ENCODE measurements at regions not wholly inside any gene's neighbourhood (a gene's known extent, or its start where the extent isn't known, plus 50 kb on each side); places are given as distances from the start of the nearest gene placed in this dataset.

DNA sequence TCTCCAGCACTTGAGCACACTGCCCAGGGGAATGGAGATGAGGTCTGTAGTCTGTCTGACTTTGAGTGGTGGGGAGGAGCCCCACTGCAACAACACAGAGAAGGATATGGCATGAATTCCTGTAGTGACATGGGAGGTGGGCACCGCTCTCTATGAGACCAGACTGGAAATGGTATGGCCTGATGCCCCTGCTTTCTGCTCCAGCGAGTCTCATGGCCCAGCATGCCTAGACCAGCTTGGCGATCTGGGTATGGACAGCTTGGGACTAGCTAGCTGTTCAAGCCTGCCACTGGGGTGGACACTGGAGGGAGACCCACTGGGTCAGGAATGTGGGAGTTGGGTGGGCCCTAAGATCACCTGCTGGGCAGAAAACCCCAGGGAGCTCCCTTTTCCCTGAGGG, 477.8 kb upstream of the SEL1L start:
- TF ChIP-seq, protein P1, sequence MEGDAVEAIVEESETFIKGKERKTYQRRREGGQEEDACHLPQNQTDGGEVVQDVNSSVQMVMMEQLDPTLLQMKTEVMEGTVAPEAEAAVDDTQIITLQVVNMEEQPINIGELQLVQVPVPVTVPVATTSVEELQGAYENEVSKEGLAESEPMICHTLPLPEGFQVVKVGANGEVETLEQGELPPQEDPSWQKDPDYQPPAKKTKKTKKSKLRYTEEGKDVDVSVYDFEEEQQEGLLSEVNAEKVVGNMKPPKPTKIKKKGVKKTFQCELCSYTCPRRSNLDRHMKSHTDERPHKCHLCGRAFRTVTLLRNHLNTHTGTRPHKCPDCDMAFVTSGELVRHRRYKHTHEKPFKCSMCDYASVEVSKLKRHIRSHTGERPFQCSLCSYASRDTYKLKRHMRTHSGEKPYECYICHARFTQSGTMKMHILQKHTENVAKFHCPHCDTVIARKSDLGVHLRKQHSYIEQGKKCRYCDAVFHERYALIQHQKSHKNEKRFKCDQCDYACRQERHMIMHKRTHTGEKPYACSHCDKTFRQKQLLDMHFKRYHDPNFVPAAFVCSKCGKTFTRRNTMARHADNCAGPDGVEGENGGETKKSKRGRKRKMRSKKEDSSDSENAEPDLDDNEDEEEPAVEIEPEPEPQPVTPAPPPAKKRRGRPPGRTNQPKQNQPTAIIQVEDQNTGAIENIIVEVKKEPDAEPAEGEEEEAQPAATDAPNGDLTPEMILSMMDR (IDR thresholded peaks at IDR 0.05) = no peak
- TF ChIP-seq POLR2A (IDR thresholded peaks at IDR 0.05) = no peak
